H1 (cell line): ENCODE measurements at regions not wholly inside any gene's neighbourhood (a gene's known extent, or its start where the extent isn't known, plus 50 kb on each side); places are given as distances from the start of the nearest gene placed in this dataset.

Experiments used
- SIN3A ChIP-seq, 2 experiments: IDR thresholded peaks in 1 of 2; conservative IDR thresholded peaks in 1 of 2; 2 replicates each; pipeline ENCODE4 v1.6.1; 2011 to 2012; ENCODE audit warnings: low read length in 2 of 2, improper control_type of control experiment in 1 of 2, low read depth in 1 of 2, mild to moderate bottlenecking in 1 of 2

- TF ChIP-seq SIN3A (conservative IDR thresholded peaks at IDR 0.05 in 1 of 2, IDR thresholded peaks at IDR 0.05 in 1 of 2; ENCODE audit: low read depth in 1 of 2, low read length in 2 of 2) = no peak
Observed at GRCh38 chr6:44678252-44678935, 290.9 kb downstream of the CDC5L start (continued).
